ENCODE measurements at regions not wholly inside any gene's neighbourhood (a gene's known extent, or its start where the extent isn't known, plus 50 kb on each side); places are given as distances from the start of the nearest gene placed in this dataset.
"Not testable (repeated sequence)": the region's sequence is repeated elsewhere in the genome, so short reads cannot be mapped to it uniquely, and the experiment has no call there.

- DNase-seq = no peak
These were observed 197.3 kb downstream of the MACC1 start for GRCh38 chr7:20019757-20020432.

- DNase-seq = no peak
These were observed 200.5 kb downstream of the MACC1 start for GRCh38 chr7:20016669-20017068.

GRCh38 chr7:20013536-20013935 is 203.6 kb downstream of the MACC1 start:
- no peak for DNase-seq

GRCh38 chr7:20012100-20012499 is 205.1 kb downstream of the MACC1 start:
- no peak for DNase-seq

- no peak for DNase-seq
These were observed 206.3 kb downstream of the MACC1 start for GRCh38 chr7:20010877-20011276.

- DNase-seq = no peak
These were observed 209.7 kb downstream of the MACC1 start for GRCh38 chr7:20007510-20007909.

- no peak for DNase-seq
These were observed 212.1 kb downstream of the MACC1 start for GRCh38 chr7:20005081-20005480.

- DNase-seq = no peak
These were observed 217.5 kb downstream of the MACC1 start for GRCh38 chr7:19999681-20000080.

- no peak for DNase-seq
These were observed 218.5 kb upstream of the TMEM196 start for GRCh38 chr7:19991936-19992335.

GRCh38 chr7:19989906-19990305 is 216.5 kb upstream of the TMEM196 start:
- no peak for DNase-seq

- DNase-seq = no peak
These were observed 215.4 kb upstream of the TMEM196 start for GRCh38 chr7:19988860-19989259.

- no peak for DNase-seq
These were observed 210.8 kb upstream of the TMEM196 start for GRCh38 chr7:19984231-19984632.

GRCh38 chr7:19982841-19983835 is 209.7 kb upstream of the TMEM196 start:
- DNase-seq = peak; percentile 31

GRCh38 chr7:19973581-19973980 is 200.2 kb upstream of the TMEM196 start:
- DNase-seq = no peak

GRCh38 chr7:19972876-19973275 is 199.5 kb upstream of the TMEM196 start:
- no peak for DNase-seq

- no peak for DNase-seq
These were observed 198.5 kb upstream of the TMEM196 start for GRCh38 chr7:19971956-19972355.

GRCh38 chr7:19970514-19970913 is 197.1 kb upstream of the TMEM196 start:
- DNase-seq = no peak

GRCh38 chr7:19969859-19970493 is 196.6 kb upstream of the TMEM196 start:
- DNase-seq = no peak

- no peak for DNase-seq
These were observed 190.8 kb upstream of the TMEM196 start for GRCh38 chr7:19964246-19964645.

- DNase-seq = no peak
These were observed 190.3 kb upstream of the TMEM196 start for GRCh38 chr7:19963695-19964094.

- DNase-seq = no peak
These were observed 185.0 kb upstream of the TMEM196 start for GRCh38 chr7:19958309-19958896.

- DNase-seq = no peak
These were observed 184.2 kb upstream of the TMEM196 start for GRCh38 chr7:19957664-19958063.

GRCh38 chr7:19954166-19954565 is 180.7 kb upstream of the TMEM196 start:
- not testable (repeated sequence) for DNase-seq
